GM18873 (cell line): ENCODE measurements at regions not wholly inside any gene's neighbourhood (a gene's known extent, or its start where the extent isn't known, plus 50 kb on each side); places are given as distances from the start of the nearest gene placed in this dataset.
A peak's percentile ranks its signal among the peaks of the same experiment; 100 is the strongest.

ENCODE experiments used
- ATAC-seq: cut with Tn5 transposase; IDR thresholded peaks from one replicate; pipeline ENCODE4 v1.9.1; 2021; ENCODE audit warnings: mild to moderate bottlenecking, moderate library complexity, moderate number of reproducible peaks; ENCODE audit not compliant: unreplicated experiment, low FRiP score

DNA sequence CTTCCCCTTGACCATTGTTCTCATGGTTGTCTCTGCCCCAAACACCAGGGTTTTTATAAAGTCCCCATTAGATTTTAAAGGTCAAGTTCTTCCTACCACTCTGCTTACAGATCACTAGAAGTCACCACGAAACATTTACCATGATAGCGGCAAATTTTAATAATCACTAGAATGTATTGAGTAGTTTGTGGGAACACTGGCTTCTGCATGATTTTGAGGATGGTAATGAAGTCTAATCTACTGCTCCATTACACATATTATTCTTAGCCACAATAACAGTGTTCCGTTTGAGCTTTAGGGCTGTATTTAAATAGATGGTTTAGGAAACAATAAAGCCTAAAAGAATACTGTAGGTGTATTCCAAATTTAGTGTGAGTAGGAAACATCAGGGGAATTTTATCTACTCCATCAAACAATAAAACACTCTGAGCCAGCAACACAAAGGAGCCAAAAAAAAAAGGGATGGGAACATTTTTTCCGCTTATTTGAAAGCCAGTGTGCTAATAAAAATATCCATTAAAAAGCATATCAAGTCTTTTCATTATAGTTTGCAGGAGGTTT, 49.7 kb downstream of the KLF12 start:
- no peak for ATAC-seq

DNA sequence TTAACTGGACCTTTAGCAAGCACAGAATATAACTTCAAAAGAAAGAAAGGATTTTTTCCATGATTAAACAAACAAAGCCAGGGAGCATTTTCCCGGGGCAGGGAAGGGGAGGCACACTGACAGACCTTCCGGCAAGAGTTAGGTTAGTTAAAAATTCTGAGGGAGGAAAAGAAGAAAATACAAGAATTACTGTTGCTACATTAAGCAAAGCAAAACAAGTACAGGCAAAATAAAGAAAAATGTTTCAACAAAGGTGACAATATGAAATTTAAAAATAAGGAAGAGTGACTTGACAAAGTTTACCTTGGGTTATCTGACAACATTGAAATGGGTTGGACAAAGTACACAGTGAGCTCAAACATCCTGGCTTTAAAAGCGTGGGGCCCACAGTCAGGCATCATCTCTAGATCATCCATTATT, 51.5 kb downstream of the KLF12 start:
- ATAC-seq: no peak

DNA sequence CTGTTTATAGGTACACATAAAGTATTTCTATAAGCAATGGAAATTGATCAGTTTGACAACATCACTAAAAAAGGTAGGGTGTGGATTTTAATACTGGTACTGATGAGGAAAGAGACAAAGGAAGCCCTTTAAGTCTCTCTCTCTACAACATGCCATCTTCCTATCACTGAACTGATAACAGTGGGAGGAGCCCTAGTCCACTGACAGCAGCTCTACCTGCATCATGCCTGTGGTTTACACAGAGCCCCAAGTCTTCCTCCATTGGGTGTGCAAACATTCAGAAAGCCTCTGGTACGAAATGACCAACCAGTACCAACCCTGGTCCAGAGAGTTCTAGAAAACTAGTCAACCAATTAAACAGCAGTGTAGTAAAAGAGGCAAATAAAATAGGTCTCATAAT, 53.4 kb downstream of the KLF12 start:
- no peak for ATAC-seq

DNA sequence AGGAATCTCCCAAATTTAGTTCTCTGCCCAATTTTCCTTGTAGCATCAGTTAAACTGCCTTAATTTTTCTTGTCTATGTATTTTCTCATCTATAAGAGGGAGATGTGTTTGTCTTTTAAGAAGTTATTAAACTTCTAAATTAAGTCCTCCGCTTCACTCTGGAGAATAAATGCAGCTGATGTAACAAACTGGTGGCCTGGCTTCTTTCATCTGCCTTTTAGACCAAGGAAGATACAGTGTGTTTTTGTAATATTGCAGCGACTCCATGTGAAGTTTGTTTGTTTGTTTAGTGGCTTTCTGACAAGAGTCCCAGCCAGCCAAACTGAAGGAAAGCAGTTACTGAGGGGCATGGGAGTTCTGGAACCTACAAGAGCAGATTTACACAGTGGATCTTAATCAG, 56.4 kb downstream of the KLF12 start:
- no peak for ATAC-seq

DNA sequence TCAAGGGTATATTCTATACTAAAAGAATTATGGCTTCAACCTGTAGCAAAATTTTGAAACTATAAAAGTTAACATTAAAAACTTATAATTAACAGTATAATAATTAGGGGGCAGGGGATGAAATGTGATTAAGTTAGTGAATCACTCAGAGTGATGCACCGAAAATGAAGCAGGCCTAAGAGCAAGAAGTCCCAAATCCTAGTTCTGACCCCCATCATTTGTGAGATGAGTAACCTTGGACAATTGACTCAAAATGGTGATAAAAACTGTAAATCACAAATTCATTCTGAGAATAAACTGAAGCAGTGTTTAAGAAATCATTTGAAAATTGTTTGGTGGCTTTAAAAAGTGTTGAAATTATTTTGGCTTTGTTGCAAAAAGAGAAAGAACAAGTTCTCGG, 56.8 kb downstream of the KLF12 start:
- no peak for ATAC-seq

DNA sequence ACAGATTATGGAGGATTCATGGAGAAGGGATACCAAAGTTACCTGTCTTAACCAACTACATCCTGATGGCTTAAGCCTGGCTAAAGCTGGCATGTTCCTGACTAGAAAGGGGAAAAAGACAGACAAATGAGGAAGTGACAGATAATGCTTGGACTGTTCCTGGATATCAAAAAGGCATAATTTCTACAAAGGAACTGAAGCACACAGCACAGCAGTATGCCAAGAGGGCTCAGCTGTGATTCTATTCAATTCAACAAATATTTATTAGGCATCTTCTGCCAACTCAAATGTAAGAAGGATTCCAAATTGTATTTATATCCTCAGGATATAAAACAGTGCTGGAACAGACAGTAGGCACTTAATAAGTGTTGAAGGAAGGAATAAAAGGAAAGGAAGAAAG, 59.5 kb downstream of the KLF12 start:
- no peak for ATAC-seq

DNA sequence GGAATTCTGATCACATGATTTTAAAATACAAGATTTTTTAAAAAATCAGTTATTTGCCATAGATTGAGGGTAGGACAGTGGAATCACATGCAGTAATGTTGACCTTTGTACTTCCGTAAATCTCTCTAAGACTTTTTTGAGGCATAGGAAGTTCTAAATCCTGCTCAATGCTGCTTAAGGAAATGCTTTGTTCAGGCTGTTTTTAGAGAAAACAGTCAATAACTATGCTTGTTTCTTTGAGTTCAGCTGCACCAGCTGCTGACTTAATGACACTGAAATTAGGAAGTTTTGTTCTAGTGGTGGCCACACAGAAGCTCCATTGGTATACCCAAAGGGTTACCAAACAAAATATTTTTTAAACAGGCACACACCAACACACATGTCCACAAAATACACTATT, 60.9 kb downstream of the KLF12 start:
- no peak for ATAC-seq

DNA sequence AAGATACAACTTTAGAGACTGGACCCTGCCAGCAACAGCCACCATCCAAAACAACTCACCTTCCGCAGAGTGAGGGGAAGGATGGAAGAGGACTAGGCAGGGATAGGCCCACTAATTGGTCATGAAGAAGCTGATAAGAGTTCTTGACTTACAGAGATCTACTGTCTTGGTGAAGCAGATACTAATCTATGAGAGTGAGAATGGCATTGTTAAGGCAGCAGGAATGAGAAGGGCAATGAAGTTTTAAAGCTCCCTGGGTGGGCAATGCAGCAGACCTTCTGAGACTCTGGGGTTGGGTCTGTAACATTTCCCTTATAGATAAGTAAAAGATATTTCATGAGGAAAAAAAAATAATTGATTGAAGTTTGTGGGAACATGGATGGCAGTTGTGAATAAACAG, 63.7 kb downstream of the KLF12 start:
- ATAC-seq: no peak

DNA sequence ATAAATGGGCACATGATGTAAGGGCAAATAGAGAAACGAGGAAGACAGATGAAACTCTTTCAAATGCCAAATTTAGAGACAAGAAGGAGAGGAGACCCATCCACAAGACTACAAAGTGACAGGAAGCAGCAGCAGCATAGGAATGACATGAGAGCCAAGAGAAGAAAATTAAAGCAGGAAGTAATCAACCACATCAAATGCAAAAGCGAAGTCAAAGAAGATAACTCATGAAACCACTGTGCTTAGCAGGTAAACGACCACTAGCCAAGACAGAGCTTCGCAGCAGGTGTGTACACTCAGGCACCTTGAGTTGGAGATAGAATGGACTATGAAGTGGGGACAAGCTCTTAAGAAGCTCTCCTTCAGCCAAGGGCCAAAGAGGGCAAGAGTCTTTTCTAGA, 64.1 kb downstream of the KLF12 start:
- no peak for ATAC-seq

DNA sequence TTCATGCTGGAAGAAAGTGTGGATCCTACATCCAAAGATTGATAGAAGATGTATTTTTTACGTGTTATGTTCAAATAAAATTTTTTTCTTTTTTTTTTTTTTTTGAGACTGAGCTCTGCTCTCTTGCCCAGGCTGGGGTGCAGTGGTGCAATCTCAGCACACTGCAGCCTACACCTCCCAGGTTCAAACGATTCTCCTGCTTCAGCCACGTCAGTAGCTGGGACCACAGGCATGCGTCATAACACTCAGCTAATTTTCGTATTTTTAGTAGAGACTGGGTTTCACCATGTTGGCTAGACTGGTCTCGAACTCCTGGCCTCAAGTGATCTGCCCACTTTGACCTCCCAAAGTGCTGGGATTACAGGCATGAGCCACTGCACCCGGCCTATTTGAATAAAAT, 65.7 kb downstream of the KLF12 start:
- no peak for ATAC-seq

DNA sequence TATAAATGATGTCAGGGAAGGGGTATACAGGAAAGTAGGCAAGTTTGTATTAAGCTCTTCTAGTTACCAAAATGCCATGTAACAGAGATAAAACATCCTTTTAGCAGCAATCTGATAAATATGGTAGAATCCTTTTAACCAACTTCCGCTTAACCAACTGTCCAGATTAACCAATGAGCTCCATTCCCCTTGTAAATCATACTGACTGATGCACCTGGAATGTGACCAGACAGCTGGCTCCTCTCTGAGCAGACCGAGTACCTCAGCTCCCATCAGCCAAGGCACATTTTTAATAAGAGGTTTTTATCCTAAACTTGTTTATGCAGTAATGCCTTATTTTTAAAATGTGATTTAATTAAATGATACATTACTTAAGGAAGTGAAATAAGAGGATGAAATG, 66.4 kb downstream of the KLF12 start:
- ATAC-seq: no peak

DNA sequence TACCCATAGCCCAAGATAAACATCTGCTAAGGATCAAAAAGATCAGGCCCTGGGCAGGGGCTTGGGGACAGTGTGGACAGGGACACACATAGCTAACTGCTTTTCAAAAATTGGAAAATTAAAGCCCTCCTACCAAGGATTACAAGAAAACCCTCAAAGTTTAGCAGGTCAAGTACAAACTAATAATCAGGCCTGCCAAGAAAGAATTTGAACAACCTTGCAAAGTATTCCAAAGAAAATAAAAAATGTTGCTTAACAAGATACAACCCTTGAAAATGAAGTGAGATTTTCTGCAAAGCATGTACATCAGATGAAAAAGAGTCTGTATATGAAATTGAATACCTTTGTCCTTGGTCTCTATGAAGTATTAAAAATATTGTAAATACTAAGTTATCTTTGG, 67.3 kb downstream of the KLF12 start:
- no peak for ATAC-seq

DNA sequence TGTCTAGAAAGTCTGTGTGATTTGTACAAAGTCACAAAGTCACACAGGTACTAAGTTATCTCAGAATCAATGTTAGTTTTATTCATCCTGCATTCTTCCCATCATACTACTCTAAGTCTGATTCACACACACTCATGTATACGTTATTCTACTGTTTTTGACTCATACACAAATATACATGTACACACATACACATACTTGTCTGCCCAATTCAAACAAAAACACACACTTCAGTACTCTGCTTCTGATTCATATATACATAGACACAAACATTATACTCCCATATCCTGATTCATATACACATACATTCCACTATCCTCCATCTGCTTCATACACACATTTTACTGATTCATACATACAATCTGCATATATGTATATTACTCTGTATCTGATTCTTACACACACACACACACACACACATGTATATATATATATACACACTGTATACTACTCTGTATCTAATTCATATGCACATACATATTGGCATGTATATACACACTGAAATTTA, 69.3 kb downstream of the KLF12 start:
- no peak for ATAC-seq

DNA sequence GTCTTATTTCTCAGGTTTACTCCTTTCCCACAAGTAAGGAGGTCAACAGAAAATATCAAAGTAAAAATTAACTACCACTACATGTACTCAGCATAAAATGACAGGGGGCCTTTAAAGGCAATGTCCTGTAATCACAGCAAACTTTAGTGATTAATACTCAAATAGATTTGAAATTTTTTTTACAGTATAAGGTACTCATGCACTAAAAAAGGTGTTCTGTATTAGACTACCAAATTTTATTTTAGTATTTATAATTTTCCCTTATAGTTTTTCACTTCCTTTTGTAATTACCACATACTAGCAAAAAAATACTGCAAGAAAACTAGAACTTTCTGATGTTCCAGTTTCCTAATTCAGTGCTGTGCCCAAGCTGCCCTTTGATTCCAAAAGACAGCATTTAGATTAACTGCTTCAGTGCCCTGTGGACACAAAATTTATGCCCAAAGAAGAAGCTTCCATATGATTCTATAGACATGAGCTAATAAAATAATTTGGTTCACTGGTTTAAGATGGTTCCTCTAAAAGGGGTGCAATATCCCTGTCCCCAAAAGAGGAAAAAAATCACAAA, 70.6 kb downstream of the KLF12 start:
- ATAC-seq: no peak

DNA sequence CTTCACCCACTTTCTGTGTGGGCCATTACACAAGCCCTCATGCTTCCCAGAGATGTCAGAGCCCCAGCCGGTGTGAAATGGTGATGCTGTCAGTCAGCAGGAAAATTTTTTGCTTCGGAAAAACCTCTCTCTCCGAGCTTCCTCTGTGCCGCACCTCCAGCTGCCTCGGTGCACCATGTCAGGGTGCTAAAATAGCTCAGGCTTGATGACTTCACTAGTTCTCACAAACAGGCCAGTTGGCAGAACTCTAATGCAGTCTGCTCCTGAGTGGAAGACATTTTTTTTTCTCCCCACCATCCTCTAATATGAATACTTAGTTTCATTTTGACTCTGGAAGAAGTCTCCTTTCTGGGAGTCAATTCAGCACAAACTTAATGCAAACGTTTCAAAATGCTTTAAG, 71.3 kb downstream of the KLF12 start:
- ATAC-seq: peak; percentile 72

DNA sequence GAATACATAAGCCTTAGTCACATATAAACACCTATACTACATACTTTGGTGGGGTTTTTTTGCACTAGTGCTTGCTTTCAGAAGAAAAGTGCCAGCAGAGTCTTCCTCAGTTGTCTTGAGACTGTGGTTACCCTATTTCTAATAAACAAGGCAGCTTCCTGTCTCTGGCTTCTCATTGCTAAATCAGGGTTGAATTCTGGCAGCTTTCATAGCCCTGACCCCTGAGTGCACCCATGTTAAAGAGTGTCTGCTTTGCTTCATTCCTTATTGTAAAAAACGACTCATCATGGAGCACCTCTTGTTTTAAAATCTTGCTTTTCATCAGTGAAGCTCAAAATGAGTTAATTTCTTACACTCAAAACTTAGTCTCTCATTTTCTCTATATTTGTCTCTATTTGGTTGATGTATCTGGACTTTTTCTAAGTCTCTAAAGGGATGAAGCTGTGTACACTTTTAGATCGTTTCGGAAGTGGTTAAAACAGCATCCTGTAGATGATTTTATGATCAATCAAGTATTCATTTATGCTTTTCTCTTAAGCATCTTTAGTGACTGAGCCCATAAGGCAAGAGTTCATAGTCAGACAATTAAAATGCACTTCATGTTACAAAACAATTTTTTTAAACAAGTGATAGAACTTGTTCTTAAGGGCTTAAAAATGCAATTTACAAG, 72.1 kb downstream of the KLF12 start:
- ATAC-seq: peak; percentile 86

DNA sequence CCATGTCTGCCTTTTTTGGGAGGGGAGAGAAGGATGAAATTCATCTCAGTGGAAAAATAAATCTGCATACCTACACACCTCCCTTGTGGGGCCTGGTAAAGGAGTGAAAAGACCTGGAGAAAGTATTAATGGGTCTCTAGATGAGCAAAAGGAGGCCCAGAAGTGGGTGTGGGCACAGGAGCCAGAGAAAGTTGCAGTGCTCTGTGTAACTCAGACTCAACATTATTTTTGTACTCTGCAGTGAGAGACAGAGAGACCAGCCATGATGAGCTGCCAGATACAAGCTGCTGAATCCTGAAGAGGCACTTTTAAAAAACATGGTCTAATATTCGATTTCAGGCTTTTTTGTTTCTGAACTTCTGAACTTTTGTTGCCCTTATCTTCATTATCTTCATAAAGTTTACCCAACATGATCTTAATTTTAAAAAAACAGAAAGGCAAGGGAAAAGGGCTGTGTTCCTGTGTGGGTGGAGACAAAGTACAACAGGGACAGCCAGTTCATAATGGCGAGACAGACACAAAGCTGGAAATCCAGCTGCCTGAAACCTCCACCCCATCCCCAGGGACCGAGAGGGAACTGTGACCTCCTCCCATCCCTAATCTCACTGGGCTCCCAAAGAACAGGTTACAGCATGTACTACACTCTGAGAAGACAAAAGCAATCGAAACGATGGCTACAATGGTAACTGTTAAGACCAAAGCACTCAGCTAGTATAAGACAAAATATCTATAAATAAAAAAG, 77.2 kb downstream of the KLF12 start:
- ATAC-seq: no peak

DNA sequence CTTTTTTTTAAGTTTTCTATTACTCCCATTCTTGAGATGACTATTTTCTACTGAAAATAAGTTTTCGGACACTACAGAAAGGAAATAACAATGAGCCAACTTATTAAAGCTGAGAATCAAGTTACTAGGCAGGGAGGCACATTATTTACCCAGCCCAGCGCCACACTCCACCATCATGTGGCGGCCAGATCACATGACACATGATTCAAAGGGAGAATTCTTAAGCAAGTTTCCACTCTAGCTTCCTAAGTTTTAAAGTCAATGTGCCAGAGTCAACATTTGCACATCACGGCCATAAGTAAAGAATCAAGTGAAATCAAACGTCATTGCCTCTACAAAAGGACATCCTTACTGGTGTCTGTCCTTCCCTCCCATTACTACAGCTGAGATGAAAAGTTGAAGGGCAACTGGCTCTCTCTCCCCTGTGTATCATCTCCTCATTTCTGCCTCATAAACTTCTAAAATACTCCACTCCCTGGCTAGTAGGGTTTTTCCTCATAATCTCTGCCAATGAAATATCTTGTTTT, 81.7 kb downstream of the KLF12 start:
- no peak for ATAC-seq

DNA sequence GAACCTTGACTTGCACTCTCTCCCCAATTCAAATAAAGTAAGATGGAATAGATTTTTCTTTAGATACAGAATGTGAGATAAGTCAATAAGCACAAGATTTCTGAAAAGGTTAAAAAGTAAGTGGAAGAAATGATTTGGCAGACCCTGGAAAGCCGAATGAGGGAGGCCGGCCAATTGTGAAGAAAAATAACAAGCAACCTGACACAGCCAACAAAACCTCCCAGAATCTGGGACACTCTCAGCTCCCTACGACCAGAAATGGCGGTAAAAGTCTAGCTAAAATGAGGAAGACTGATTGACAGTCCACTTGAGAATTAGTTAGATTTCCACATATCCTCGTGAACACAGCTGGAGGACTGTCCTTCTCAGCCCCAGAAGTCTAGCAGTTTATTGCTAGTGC, 85.4 kb downstream of the KLF12 start:
- ATAC-seq: no peak

DNA sequence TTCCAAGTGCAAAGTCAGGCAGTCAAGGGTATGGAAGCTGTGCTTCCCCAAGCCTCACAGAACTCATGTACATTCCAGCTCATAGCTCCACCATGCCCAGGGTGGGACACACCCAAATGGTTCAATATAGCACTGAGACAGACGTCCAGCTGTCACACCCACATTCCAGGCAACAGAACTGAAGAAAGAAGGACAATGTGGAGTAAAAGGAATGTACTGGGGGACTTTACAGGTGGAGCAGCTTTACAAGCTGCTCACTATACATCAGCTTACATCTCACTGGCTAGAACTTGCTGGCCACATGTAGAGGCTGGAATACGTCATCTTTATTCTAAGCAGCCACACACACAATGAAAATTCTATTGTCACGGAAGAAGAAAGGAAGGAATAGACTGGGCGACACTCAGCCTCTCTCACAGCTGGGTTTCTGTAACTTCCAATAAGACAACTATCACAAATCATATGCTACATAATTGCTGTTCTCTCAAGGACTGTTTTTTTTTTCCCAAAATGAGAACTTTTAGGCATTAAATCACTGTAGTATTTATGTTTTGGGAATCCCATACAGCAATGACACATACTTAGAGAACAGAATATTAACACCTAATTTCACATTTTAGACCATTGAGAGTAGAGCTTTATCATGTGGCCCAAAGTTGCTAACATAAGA, 86.1 kb downstream of the KLF12 start:
- no peak for ATAC-seq

DNA sequence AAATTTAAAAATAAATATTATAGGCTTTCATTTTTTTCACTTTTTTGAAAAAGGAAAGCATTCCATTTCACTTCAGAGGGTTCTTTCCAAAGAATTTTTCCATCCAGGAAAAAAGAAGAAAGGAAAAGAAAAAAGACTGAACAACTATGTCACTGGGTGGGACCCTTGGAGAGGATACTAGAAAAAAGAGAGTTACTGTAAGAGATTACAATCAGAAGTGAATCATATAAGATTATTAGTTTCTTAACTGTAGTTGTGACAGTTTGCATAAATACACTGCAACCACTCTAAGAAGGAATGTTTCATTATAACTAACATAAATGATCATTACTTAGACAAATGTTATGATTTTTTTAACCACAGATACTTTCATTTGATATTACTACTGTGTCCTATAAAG, 87.8 kb downstream of the KLF12 start:
- no peak for ATAC-seq
